ENCODE measurements at regions not wholly inside any gene's neighbourhood (a gene's known extent, or its start where the extent isn't known, plus 50 kb on each side); places are given as distances from the start of the nearest gene placed in this dataset.
"Not testable (repeated sequence)": the region's sequence is repeated elsewhere in the genome, so short reads cannot be mapped to it uniquely, and the experiment has no call there.

- H2AFZ ChIP-seq (ENCODE audit: low read depth, low read length, severe bottlenecking): no peak overlapping the region
- no peaks in the 10 kb centered on the region for H4K20me1 ChIP-seq (ENCODE audit: low read depth, low read length)
- H3K36me3 ChIP-seq (ENCODE audit: low read length): no peaks in the 10 kb centered on the region
- no peaks in the 10 kb centered on the region for H3K27me3 ChIP-seq (ENCODE audit: low read length)
- H3K27ac ChIP-seq (ENCODE audit: low read depth, low read length): no peak overlapping the region
- H3K9me2 ChIP-seq (replicated peaks; ENCODE audit: insufficient read depth, low read length): no peaks in the 10 kb centered on the region
- no peak overlapping the region for H3K4me2 ChIP-seq (ENCODE audit: low read depth, low read length, poor library complexity, severe bottlenecking)
- H3F3A ChIP-seq (ENCODE audit: insufficient read depth): no peaks in the 10 kb centered on the region
- H3K9ac ChIP-seq (ENCODE audit: low read length): no peak overlapping the region
- no peak overlapping the region for H3K4me3 ChIP-seq (ENCODE audit: insufficient read depth, low read length, poor library complexity, severe bottlenecking)
- H3K79me2 ChIP-seq (ENCODE audit: insufficient read depth, low read length): no peaks in the 10 kb centered on the region
- H3K9me3 ChIP-seq (ENCODE audit: insufficient read depth, low read length): no peaks in the 10 kb centered on the region
- TF ChIP-seq CTCF (IDR thresholded peaks at IDR 0.05; ENCODE audit: insufficient read depth, low read length, poor library complexity, severe bottlenecking) (no peak), EZH2phosphoT487 (conservative IDR thresholded peaks at IDR 0.05; ENCODE audit: low read length) (no peak)
Measured at GRCh38 chr5:148739524-148739923, 85.2 kb upstream of the HTR4 start.

GRCh38 chr5:148740079-148740858, 85.9 kb upstream of the HTR4 start:
- Histone ChIP-seq H3K79me2 (ENCODE audit: insufficient read depth, low read length) (no peaks in the 10 kb centered on the region), H3K27ac (ENCODE audit: low read depth, low read length) (no peak overlapping the region), H3K36me3 (ENCODE audit: low read length) (no peaks in the 10 kb centered on the region), H3K4me3 (ENCODE audit: insufficient read depth, low read length, poor library complexity, severe bottlenecking) (no peak overlapping the region), H4K20me1 (ENCODE audit: low read depth, low read length) (no peaks in the 10 kb centered on the region), H3F3A (ENCODE audit: insufficient read depth) (no peaks in the 10 kb centered on the region), H3K9ac (ENCODE audit: low read length) (no peak overlapping the region), H2AFZ (ENCODE audit: low read depth, low read length, severe bottlenecking) (no peak overlapping the region), H3K9me2 (replicated peaks; ENCODE audit: insufficient read depth, low read length) (no peaks in the 10 kb centered on the region), H3K27me3 (ENCODE audit: low read length) (no peaks in the 10 kb centered on the region), H3K9me3 (ENCODE audit: insufficient read depth, low read length) (no peaks in the 10 kb centered on the region), H3K4me2 (ENCODE audit: low read depth, low read length, poor library complexity, severe bottlenecking) (no peak overlapping the region)
- no peak for TF ChIP-seq CTCF (IDR thresholded peaks at IDR 0.05; ENCODE audit: insufficient read depth, low read length, poor library complexity, severe bottlenecking)
- TF ChIP-seq EZH2phosphoT487 (conservative IDR thresholded peaks at IDR 0.05; ENCODE audit: low read length): no peak

- Histone ChIP-seq H2AFZ (ENCODE audit: low read depth, low read length, severe bottlenecking) (no peak overlapping the region), H3K9ac (ENCODE audit: low read length) (no peak overlapping the region), H3K9me2 (replicated peaks; ENCODE audit: insufficient read depth, low read length) (no peaks in the 10 kb centered on the region), H3K9me3 (ENCODE audit: insufficient read depth, low read length) (no peaks in the 10 kb centered on the region), H3F3A (ENCODE audit: insufficient read depth) (no peaks in the 10 kb centered on the region), H3K36me3 (ENCODE audit: low read length) (no peaks in the 10 kb centered on the region), H3K4me3 (ENCODE audit: insufficient read depth, low read length, poor library complexity, severe bottlenecking) (no peak overlapping the region), H3K4me2 (ENCODE audit: low read depth, low read length, poor library complexity, severe bottlenecking) (no peak overlapping the region), H3K79me2 (ENCODE audit: insufficient read depth, low read length) (no peaks in the 10 kb centered on the region), H3K27ac (ENCODE audit: low read depth, low read length) (no peak overlapping the region), H4K20me1 (ENCODE audit: low read depth, low read length) (no peaks in the 10 kb centered on the region), H3K27me3 (ENCODE audit: low read length) (no peaks in the 10 kb centered on the region)
- TF ChIP-seq EZH2phosphoT487 (conservative IDR thresholded peaks at IDR 0.05; ENCODE audit: low read length) (no peak), CTCF (IDR thresholded peaks at IDR 0.05; ENCODE audit: insufficient read depth, low read length, poor library complexity, severe bottlenecking) (peak; percentile 68)
Measured at GRCh38 chr5:148740966-148741742, 85.3 kb upstream of the ADRB2 start.

- not testable (repeated sequence) for H3K9me2 ChIP-seq (replicated peaks; ENCODE audit: insufficient read depth, low read length); H3F3A ChIP-seq (ENCODE audit: insufficient read depth); H3K79me2 ChIP-seq (ENCODE audit: insufficient read depth, low read length); H3K4me3 ChIP-seq (ENCODE audit: insufficient read depth, low read length, poor library complexity, severe bottlenecking); H4K20me1 ChIP-seq (ENCODE audit: low read depth, low read length); H2AFZ ChIP-seq (ENCODE audit: low read depth, low read length, severe bottlenecking); H3K9me3 ChIP-seq (ENCODE audit: insufficient read depth, low read length); H3K9ac ChIP-seq (ENCODE audit: low read length); H3K27me3 ChIP-seq (ENCODE audit: low read length); H3K4me2 ChIP-seq (ENCODE audit: low read depth, low read length, poor library complexity, severe bottlenecking); H3K36me3 ChIP-seq (ENCODE audit: low read length); H3K27ac ChIP-seq (ENCODE audit: low read depth, low read length)
Measured at GRCh38 chr5:148741766-148742165, 84.6 kb upstream of the ADRB2 start.

- H3K36me3 ChIP-seq (ENCODE audit: low read length); H4K20me1 ChIP-seq (ENCODE audit: low read depth, low read length); H3K4me3 ChIP-seq (ENCODE audit: insufficient read depth, low read length, poor library complexity, severe bottlenecking); H3F3A ChIP-seq (ENCODE audit: insufficient read depth); H3K9me3 ChIP-seq (ENCODE audit: insufficient read depth, low read length); H2AFZ ChIP-seq (ENCODE audit: low read depth, low read length, severe bottlenecking); H3K27ac ChIP-seq (ENCODE audit: low read depth, low read length); H3K9me2 ChIP-seq (replicated peaks; ENCODE audit: insufficient read depth, low read length); H3K9ac ChIP-seq (ENCODE audit: low read length); H3K79me2 ChIP-seq (ENCODE audit: insufficient read depth, low read length); H3K4me2 ChIP-seq (ENCODE audit: low read depth, low read length, poor library complexity, severe bottlenecking); H3K27me3 ChIP-seq (ENCODE audit: low read length): not testable (repeated sequence)
Measured at GRCh38 chr5:148744380-148744779, 82.0 kb upstream of the ADRB2 start.
